ENCODE measurements at regions not wholly inside any gene's neighbourhood (a gene's known extent, or its start where the extent isn't known, plus 50 kb on each side); places are given as distances from the start of the nearest gene placed in this dataset.

DNA sequence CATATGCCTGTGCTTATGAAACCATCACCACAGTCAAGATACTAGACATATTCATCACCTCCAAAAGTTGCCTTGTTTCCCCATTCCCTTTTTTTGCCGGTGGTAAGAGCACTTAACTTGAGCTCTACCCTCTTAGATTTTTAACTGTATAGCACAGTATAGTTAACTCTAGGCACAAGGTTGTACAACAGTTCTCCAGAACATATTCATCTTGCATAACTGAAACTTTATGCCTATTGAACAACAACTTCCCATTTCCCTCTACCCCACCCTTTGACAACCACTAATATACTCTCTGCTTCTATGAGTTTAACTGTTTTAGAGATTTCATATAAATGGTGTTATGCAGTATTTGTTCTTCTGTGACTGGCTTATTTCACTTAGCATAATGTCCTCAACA lies 119.3 kb downstream of the ASB9 start:
- TF ChIP-seq, protein P1, sequence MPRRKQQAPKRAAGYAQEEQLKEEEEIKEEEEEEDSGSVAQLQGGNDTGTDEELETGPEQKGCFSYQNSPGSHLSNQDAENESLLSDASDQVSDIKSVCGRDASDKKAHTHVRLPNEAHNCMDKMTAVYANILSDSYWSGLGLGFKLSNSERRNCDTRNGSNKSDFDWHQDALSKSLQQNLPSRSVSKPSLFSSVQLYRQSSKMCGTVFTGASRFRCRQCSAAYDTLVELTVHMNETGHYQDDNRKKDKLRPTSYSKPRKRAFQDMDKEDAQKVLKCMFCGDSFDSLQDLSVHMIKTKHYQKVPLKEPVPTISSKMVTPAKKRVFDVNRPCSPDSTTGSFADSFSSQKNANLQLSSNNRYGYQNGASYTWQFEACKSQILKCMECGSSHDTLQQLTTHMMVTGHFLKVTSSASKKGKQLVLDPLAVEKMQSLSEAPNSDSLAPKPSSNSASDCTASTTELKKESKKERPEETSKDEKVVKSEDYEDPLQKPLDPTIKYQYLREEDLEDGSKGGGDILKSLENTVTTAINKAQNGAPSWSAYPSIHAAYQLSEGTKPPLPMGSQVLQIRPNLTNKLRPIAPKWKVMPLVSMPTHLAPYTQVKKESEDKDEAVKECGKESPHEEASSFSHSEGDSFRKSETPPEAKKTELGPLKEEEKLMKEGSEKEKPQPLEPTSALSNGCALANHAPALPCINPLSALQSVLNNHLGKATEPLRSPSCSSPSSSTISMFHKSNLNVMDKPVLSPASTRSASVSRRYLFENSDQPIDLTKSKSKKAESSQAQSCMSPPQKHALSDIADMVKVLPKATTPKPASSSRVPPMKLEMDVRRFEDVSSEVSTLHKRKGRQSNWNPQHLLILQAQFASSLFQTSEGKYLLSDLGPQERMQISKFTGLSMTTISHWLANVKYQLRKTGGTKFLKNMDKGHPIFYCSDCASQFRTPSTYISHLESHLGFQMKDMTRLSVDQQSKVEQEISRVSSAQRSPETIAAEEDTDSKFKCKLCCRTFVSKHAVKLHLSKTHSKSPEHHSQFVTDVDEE (CRISPR knock-in tag; IDR thresholded peaks at IDR 0.05): no peak
- TF ChIP-seq ZNF565 (CRISPR knock-in tag; conservative IDR thresholded peaks at IDR 0.05; ENCODE audit: low read depth): no peak
- no peak for TF ChIP-seq ZC3H10 (CRISPR knock-in tag; IDR thresholded peaks at IDR 0.05)
- no peak for TF ChIP-seq ARNTL (CRISPR knock-in tag; IDR thresholded peaks at IDR 0.05; ENCODE audit: borderline replicate concordance, low read depth)
- TF ChIP-seq OSR1 (CRISPR knock-in tag; IDR thresholded peaks at IDR 0.05): no peak
- no peak for TF ChIP-seq TCF4 (CRISPR knock-in tag; IDR thresholded peaks at IDR 0.05; ENCODE audit: borderline replicate concordance)
- no peak for TF ChIP-seq PPARA (CRISPR knock-in tag; IDR thresholded peaks at IDR 0.05; ENCODE audit: borderline replicate concordance)
- TF ChIP-seq ZNF70 (CRISPR knock-in tag; IDR thresholded peaks at IDR 0.05): no peak
- TF ChIP-seq TOX (CRISPR knock-in tag; IDR thresholded peaks at IDR 0.05; ENCODE audit: borderline replicate concordance): no peak
- TF ChIP-seq CREB5 (CRISPR knock-in tag; IDR thresholded peaks at IDR 0.05; ENCODE audit: low read depth): no peak
- TF ChIP-seq ZFP30 (CRISPR knock-in tag; IDR thresholded peaks at IDR 0.05): no peak
- TF ChIP-seq CSDC2 (CRISPR knock-in tag; IDR thresholded peaks at IDR 0.05): no peak
- no peak for TF ChIP-seq BACH2 (CRISPR knock-in tag; IDR thresholded peaks at IDR 0.05; ENCODE audit: borderline replicate concordance)
- TF ChIP-seq GLIS3 (CRISPR knock-in tag; IDR thresholded peaks at IDR 0.05): no peak
- TF ChIP-seq ZNF8 (CRISPR knock-in tag; IDR thresholded peaks at IDR 0.05): no peak
- no peak for TF ChIP-seq SNAI2 (CRISPR knock-in tag; IDR thresholded peaks at IDR 0.05)
- no peak for TF ChIP-seq ZFP3 (CRISPR knock-in tag; IDR thresholded peaks at IDR 0.05)
- no peak for ATAC-seq

GRCh38 chrX:15146515-15146914 lies 123.4 kb downstream of the ASB9 start:
- no peak for TF ChIP-seq OSR1 (CRISPR knock-in tag; IDR thresholded peaks at IDR 0.05)
- TF ChIP-seq ZC3H10 (CRISPR knock-in tag; IDR thresholded peaks at IDR 0.05): no peak
- TF ChIP-seq ESRRG (CRISPR knock-in tag; IDR thresholded peaks at IDR 0.05): no peak
- no peak for TF ChIP-seq TOX (CRISPR knock-in tag; IDR thresholded peaks at IDR 0.05; ENCODE audit: borderline replicate concordance)
- TF ChIP-seq, protein P2, sequence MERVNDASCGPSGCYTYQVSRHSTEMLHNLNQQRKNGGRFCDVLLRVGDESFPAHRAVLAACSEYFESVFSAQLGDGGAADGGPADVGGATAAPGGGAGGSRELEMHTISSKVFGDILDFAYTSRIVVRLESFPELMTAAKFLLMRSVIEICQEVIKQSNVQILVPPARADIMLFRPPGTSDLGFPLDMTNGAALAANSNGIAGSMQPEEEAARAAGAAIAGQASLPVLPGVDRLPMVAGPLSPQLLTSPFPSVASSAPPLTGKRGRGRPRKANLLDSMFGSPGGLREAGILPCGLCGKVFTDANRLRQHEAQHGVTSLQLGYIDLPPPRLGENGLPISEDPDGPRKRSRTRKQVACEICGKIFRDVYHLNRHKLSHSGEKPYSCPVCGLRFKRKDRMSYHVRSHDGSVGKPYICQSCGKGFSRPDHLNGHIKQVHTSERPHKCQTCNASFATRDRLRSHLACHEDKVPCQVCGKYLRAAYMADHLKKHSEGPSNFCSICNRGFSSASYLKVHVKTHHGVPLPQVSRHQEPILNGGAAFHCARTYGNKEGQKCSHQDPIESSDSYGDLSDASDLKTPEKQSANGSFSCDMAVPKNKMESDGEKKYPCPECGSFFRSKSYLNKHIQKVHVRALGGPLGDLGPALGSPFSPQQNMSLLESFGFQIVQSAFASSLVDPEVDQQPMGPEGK (CRISPR knock-in tag; IDR thresholded peaks at IDR 0.05; ENCODE audit: borderline replicate concordance): no peak
- TF ChIP-seq ISL1 (CRISPR knock-in tag; IDR thresholded peaks at IDR 0.05): no peak
- TF ChIP-seq, protein P1 (CRISPR knock-in tag; IDR thresholded peaks at IDR 0.05): no peak
- no peak for TF ChIP-seq ZFP30 (CRISPR knock-in tag; IDR thresholded peaks at IDR 0.05)
- no peak for TF ChIP-seq BACH2 (CRISPR knock-in tag; IDR thresholded peaks at IDR 0.05; ENCODE audit: borderline replicate concordance)
- no peak for TF ChIP-seq ZNF70 (CRISPR knock-in tag; IDR thresholded peaks at IDR 0.05)
- TF ChIP-seq GLIS3 (CRISPR knock-in tag; IDR thresholded peaks at IDR 0.05): no peak
- no peak for TF ChIP-seq CREB5 (CRISPR knock-in tag; IDR thresholded peaks at IDR 0.05; ENCODE audit: low read depth)
- TF ChIP-seq PPARA (CRISPR knock-in tag; IDR thresholded peaks at IDR 0.05; ENCODE audit: borderline replicate concordance): no peak
- peak; percentile 77 for ATAC-seq

DNA sequence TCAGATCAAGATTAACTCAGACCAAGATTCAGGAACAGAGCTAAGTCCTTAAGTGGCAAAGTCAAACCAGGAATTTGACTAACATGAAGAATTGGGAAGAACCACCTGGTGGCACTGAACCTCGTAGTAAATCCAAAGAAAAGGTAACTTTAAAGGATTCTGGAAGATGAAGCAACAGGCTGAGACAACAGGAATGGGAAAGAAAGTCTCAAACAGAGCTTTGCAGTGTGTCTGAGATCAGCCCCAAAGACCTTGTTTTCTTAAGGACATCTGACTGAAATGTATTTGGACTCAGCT lies 126.1 kb downstream of the ASB9 start:
- TF ChIP-seq, protein P2 (CRISPR knock-in tag; IDR thresholded peaks at IDR 0.05; ENCODE audit: borderline replicate concordance): no peak
- TF ChIP-seq POU6F1 (CRISPR knock-in tag; IDR thresholded peaks at IDR 0.05; ENCODE audit: borderline replicate concordance, low read depth) (no peak), TCF4 (CRISPR knock-in tag; IDR thresholded peaks at IDR 0.05; ENCODE audit: borderline replicate concordance) (no peak), TOX (CRISPR knock-in tag; IDR thresholded peaks at IDR 0.05; ENCODE audit: borderline replicate concordance) (no peak), CSDC2 (CRISPR knock-in tag; IDR thresholded peaks at IDR 0.05) (no peak), RARB (CRISPR knock-in tag; IDR thresholded peaks at IDR 0.05) (no peak), ZNF8 (CRISPR knock-in tag; IDR thresholded peaks at IDR 0.05) (no peak), ISL1 (CRISPR knock-in tag; IDR thresholded peaks at IDR 0.05) (no peak)
- ATAC-seq: no peak

All from SK-N-SH treated with all-trans-retinoic acid at 6 μM for 48 hours (cell line).